B cell (primary cell): ENCODE measurements at regions not wholly inside any gene's neighbourhood (a gene's known extent, or its start where the extent isn't known, plus 50 kb on each side); places are given as distances from the start of the nearest gene placed in this dataset.

Source experiments
- EZH2 ChIP-seq: IDR thresholded peaks from 2 replicates; pipeline ENCODE4 v1.6.1; 2012; ENCODE audit warnings: borderline replicate concordance, low read depth, mild to moderate bottlenecking, moderate library complexity, low read length; ENCODE audit not compliant: insufficient read depth, poor library complexity, severe bottlenecking
- TF ChIP-seq, protein P1 (sequence below): fragments of 200-600 bp; IDR thresholded peaks from one replicate; pipeline ENCODE4 v1.8.0; 2022; ENCODE audit warnings: antibody characterized with exemption, mild to moderate bottlenecking

DNA sequence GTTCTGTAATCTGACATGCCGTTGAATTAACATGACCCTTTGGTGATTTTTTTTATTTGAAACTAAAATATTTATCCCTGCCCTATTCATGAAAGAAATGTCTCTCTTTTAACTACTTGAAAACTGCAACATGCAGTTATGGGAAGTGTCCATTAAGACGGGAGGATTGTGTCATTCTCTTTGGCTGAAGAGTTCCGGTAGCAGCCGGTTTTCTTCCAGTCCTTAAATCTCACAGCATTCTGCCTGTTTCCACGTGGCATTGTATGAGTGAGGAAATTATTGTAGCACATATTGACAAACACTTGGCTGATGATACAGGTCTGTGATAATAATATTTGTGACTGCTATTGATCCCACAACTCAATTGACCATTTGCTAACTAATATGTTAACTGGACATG lies 509.6 kb upstream of the POU3F3 start:
- TF ChIP-seq, protein P1, sequence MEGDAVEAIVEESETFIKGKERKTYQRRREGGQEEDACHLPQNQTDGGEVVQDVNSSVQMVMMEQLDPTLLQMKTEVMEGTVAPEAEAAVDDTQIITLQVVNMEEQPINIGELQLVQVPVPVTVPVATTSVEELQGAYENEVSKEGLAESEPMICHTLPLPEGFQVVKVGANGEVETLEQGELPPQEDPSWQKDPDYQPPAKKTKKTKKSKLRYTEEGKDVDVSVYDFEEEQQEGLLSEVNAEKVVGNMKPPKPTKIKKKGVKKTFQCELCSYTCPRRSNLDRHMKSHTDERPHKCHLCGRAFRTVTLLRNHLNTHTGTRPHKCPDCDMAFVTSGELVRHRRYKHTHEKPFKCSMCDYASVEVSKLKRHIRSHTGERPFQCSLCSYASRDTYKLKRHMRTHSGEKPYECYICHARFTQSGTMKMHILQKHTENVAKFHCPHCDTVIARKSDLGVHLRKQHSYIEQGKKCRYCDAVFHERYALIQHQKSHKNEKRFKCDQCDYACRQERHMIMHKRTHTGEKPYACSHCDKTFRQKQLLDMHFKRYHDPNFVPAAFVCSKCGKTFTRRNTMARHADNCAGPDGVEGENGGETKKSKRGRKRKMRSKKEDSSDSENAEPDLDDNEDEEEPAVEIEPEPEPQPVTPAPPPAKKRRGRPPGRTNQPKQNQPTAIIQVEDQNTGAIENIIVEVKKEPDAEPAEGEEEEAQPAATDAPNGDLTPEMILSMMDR: no peak
- no peak for TF ChIP-seq EZH2
